Fibroblast of lung (primary cell): ENCODE measurements at regions not wholly inside any gene's neighbourhood (a gene's known extent, or its start where the extent isn't known, plus 50 kb on each side); places are given as distances from the start of the nearest gene placed in this dataset.

ENCODE experiments used
- CTCF ChIP-seq, 2 donors: IDR thresholded peaks in 1 of 2; conservative IDR thresholded peaks in 1 of 2; 1 replicate in 1 of 2; 2 replicates in 1 of 2; pipeline ENCODE4 v1.5.1; 2011 to 2012; ENCODE audit warnings: low read length in 2 of 2, control low read depth in 1 of 2, inconsistent platforms in 1 of 2, low read depth in 1 of 2, mild to moderate bottlenecking in 1 of 2
- EZH2 ChIP-seq: IDR thresholded peaks from 2 replicates; pipeline ENCODE4 v1.5.1; 2012; ENCODE audit warnings: low read length, control low read depth, mild to moderate bottlenecking; ENCODE audit errors: missing control alignments

- TF ChIP-seq CTCF (conservative IDR thresholded peaks at IDR 0.05 in 1 of 2, IDR thresholded peaks at IDR 0.05 in 1 of 2; ENCODE audit: low read depth in 1 of 2, low read length in 2 of 2), result no peak
- TF ChIP-seq EZH2, result no peak
Observed at GRCh38 chr17:411421-412120, 59.0 kb upstream of the RPH3AL start.
